ENCODE measurements at regions not wholly inside any gene's neighbourhood (a gene's known extent, or its start where the extent isn't known, plus 50 kb on each side); places are given as distances from the start of the nearest gene placed in this dataset.

- TF ChIP-seq CTCF (conservative IDR thresholded peaks at IDR 0.05) (no peak), EZH2 (IDR thresholded peaks at IDR 0.05; ENCODE audit: low read depth) (no peak)
Observed at GRCh38 chr2:58336416-58336815, 95.3 kb upstream of the FANCL start.

Data from PC-9 (cell line).